ENCODE measurements at regions not wholly inside any gene's neighbourhood (a gene's known extent, or its start where the extent isn't known, plus 50 kb on each side); places are given as distances from the start of the nearest gene placed in this dataset.
"Not testable (repeated sequence)": the region's sequence is repeated elsewhere in the genome, so short reads cannot be mapped to it uniquely, and the experiment has no call there.

DNA sequence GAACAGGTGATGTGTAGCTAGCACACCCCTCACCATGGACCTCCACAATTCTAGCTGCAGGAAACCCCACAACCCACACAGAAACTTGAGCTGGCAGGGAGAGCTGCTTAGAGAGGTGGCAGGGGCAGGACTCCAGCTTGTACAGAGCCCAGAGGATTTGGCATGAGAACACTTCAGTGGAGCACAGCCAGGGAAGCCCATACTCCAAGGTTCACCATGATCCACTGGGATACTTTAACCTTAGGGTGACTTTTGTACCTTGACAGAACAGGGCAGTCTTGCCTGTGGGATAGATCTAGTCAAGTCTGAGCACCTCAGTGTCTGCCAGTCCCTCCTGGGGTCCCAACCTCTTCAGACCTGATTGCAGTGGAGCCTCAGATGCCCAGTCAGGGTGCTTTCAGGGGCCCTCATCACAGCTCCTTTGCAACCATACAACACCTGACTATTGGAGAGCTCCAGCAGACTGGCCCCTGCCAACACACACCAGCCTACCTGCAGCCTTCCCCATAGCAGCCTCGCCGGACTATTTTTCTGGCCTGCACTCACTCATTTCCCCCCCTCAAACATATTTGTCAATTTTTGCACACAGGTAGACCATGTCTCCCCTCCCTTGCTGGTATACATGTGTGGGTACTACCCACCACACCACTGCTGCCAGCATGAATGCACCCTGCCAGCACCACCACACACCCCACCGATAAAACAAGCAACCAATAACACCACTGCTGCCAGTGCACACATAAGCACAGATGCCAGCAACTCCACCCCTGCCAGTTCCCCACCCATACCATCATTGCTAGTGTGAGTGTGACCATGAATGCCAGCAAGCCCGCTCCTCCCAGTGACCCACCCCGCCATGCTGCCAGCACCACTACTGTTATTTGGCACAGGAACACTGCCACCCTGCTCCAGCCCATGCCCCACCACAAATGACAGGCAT is 56.0 kb upstream of the CDX4 start:
- Histone ChIP-seq H3K9me3 (ENCODE audit: severe bottlenecking) (no peaks in the 10 kb centered on the region), H3K4me3 (ENCODE audit: low read depth, low read length) (no peak overlapping the region), H3K27ac (no peak overlapping the region), H3K36me3 (no peaks in the 10 kb centered on the region), H3K27me3 (ENCODE audit: insufficient read depth, low read depth, severe bottlenecking) (peaks cover 12% of the 10 kb centered on the region)
- DNase-seq, result no peak
- TF ChIP-seq, protein P1, sequence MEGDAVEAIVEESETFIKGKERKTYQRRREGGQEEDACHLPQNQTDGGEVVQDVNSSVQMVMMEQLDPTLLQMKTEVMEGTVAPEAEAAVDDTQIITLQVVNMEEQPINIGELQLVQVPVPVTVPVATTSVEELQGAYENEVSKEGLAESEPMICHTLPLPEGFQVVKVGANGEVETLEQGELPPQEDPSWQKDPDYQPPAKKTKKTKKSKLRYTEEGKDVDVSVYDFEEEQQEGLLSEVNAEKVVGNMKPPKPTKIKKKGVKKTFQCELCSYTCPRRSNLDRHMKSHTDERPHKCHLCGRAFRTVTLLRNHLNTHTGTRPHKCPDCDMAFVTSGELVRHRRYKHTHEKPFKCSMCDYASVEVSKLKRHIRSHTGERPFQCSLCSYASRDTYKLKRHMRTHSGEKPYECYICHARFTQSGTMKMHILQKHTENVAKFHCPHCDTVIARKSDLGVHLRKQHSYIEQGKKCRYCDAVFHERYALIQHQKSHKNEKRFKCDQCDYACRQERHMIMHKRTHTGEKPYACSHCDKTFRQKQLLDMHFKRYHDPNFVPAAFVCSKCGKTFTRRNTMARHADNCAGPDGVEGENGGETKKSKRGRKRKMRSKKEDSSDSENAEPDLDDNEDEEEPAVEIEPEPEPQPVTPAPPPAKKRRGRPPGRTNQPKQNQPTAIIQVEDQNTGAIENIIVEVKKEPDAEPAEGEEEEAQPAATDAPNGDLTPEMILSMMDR (IDR thresholded peaks at IDR 0.05; ENCODE audit: low read depth, low read length), result no peak

DNA sequence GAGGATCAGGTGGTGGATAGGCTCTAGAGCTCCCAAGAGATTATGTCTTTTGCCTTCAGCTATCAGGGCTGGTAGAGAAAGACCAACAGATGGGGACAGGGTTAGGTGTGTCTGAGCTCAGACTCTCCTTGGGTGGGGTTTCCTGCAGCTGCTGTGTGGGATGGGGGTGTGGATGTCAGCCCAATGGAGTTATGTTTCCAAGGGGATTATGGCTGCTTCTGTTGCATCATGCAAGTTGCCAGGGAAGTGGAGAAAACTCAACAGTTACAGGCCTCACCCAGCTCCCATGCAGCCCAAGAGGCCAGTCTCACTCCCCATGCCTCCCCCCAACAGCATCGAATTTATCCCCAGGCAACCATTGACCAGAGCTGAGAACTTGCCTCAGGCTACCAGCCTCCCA is 80.2 kb upstream of the CDX4 start:
- TF ChIP-seq, protein P1 (IDR thresholded peaks at IDR 0.05; ENCODE audit: low read depth, low read length), result no peak
- peaks cover 12% of the 10 kb centered on the region for H3K27me3 ChIP-seq (ENCODE audit: insufficient read depth, low read depth, severe bottlenecking)
- H3K36me3 ChIP-seq, result no peaks in the 10 kb centered on the region
- DNase-seq, result no peak
- H3K27ac ChIP-seq, result no peak overlapping the region
- H3K4me3 ChIP-seq (ENCODE audit: low read depth, low read length), result no peak overlapping the region
- H3K9me3 ChIP-seq (ENCODE audit: severe bottlenecking), result no peaks in the 10 kb centered on the region

GRCh38 chrX:73357294-73357693 is 89.6 kb upstream of the CDX4 start:
- not testable (repeated sequence) for H3K4me3 ChIP-seq (ENCODE audit: low read depth, low read length); DNase-seq; H3K27ac ChIP-seq; H3K27me3 ChIP-seq (ENCODE audit: insufficient read depth, low read depth, severe bottlenecking); H3K9me3 ChIP-seq (ENCODE audit: severe bottlenecking); H3K36me3 ChIP-seq

DNA sequence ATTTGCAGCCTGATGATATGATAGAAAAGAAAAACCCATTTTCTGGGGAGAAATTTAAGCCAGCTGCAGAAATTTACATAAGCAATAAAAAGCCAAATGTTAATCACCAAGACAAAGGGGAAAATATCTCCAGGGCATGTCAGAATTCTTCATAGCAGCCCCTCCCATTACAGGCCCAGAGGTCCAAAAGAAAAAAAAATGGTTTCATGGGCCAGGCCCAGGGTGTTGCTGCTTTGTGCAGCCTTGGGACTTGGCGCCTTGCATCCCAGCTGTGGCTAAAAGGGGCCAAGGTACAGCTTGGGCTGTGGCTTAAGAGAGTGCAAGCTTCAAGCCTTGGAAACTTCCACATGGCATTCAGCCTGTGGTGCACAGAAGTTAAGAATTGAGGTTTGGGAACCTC is 97.9 kb upstream of the CDX4 start:
- H3K27me3 ChIP-seq (ENCODE audit: insufficient read depth, low read depth, severe bottlenecking), result peaks cover 4% of the 10 kb centered on the region
- no peak overlapping the region for H3K27ac ChIP-seq
- TF ChIP-seq, protein P1 (IDR thresholded peaks at IDR 0.05; ENCODE audit: low read depth, low read length), result no peak
- no peak overlapping the region for H3K4me3 ChIP-seq (ENCODE audit: low read depth, low read length)
- no peaks in the 10 kb centered on the region for H3K9me3 ChIP-seq (ENCODE audit: severe bottlenecking)
- DNase-seq, result no peak
- H3K36me3 ChIP-seq, result no peaks in the 10 kb centered on the region

GRCh38 chrX:73337366-73337765 is 109.5 kb upstream of the CDX4 start:
- TF ChIP-seq, protein P1 (IDR thresholded peaks at IDR 0.05; ENCODE audit: low read depth, low read length), result no peak

DNA sequence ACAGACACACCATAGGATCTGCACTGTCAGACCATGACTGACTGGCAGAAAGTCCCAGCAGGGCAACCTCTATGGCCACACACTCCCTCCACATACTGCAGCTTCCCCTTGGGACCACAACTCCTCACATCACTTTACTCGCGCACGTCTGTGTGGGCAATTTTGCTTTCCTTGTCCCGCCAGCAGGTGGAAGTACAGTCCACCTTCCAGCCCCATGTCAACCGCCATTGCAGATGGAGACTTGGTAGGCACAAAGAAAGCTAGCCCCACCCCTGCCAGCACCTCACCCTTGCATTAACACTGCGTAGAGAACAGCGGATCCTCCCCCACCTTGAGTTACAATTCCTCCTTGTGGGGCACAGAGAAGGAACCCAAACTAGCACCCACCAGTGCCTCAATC is 74.4 kb upstream of the NAP1L2 start:
- peak; percentile 23 for DNase-seq
- Histone ChIP-seq H3K9me3 (ENCODE audit: severe bottlenecking) (no peaks in the 10 kb centered on the region), H3K4me3 (ENCODE audit: low read depth, low read length) (no peak overlapping the region), H3K27ac (no peak overlapping the region), H3K27me3 (ENCODE audit: insufficient read depth, low read depth, severe bottlenecking) (peaks cover 4% of the 10 kb centered on the region), H3K36me3 (no peaks in the 10 kb centered on the region)
- TF ChIP-seq, protein P1 (IDR thresholded peaks at IDR 0.05; ENCODE audit: low read depth, low read length), result peak; percentile 40; the same call in 1 of the 2 replicates

More at GRCh38 chrX:73337366-73337765, 109.5 kb upstream of the CDX4 start:
- Histone ChIP-seq H3K36me3 (no peaks in the 10 kb centered on the region), H3K4me3 (ENCODE audit: low read depth, low read length) (no peak overlapping the region), H3K9me3 (ENCODE audit: severe bottlenecking) (no peaks in the 10 kb centered on the region), H3K27ac (no peak overlapping the region), H3K27me3 (ENCODE audit: insufficient read depth, low read depth, severe bottlenecking) (no peaks in the 10 kb centered on the region)
- DNase-seq, result no peak

Measured in WERI-Rb-1 (cell line).